ENCODE measurements at regions not wholly inside any gene's neighbourhood (a gene's known extent, or its start where the extent isn't known, plus 50 kb on each side); places are given as distances from the start of the nearest gene placed in this dataset.

GRCh38 chr12:90128526-90128925, 419.9 kb upstream of the ATP2B1 start:
- Mint-ChIP-seq H3K4me3 (ENCODE audit: low read depth, unreplicated experiment) (no peak overlapping the region), H3K27ac (ENCODE audit: unreplicated experiment) (no peak overlapping the region), H3K36me3 (ENCODE audit: insufficient read depth, unreplicated experiment) (no peaks in the 10 kb centered on the region), H3K9me3 (ENCODE audit: low read depth, unreplicated experiment) (no peaks in the 10 kb centered on the region), H3K4me1 (ENCODE audit: low read depth, unreplicated experiment) (no peaks in the 10 kb centered on the region), H3K27me3 (ENCODE audit: unreplicated experiment) (no peaks in the 10 kb centered on the region)
- CTCF ChIA-PET: interaction anchor here (1.3 kb wide), 1 partner anchor 26 kb away, joined by 4 read pairs; no protein-coding TSS in a partner anchor
- no TSS peak for BruUV-seq (replicated peaks)
- no peak for TF ChIP-seq CTCF (IDR thresholded peaks at IDR 0.05; ENCODE audit: unreplicated experiment)
- no peak for DNase-seq
- intact Hi-C loops (cut with micrococcal nuclease; ENCODE audit: unreplicated experiment): no loop called here

- Mint-ChIP-seq H3K36me3 (ENCODE audit: insufficient read depth, unreplicated experiment) (no peaks in the 10 kb centered on the region), H3K4me1 (ENCODE audit: low read depth, unreplicated experiment) (no peaks in the 10 kb centered on the region), H3K4me3 (ENCODE audit: low read depth, unreplicated experiment) (no peak overlapping the region), H3K9me3 (ENCODE audit: low read depth, unreplicated experiment) (no peaks in the 10 kb centered on the region), H3K27me3 (ENCODE audit: unreplicated experiment) (no peaks in the 10 kb centered on the region), H3K27ac (ENCODE audit: unreplicated experiment) (no peak overlapping the region)
- TF ChIP-seq CTCF (IDR thresholded peaks at IDR 0.05; ENCODE audit: unreplicated experiment): no peak
- intact Hi-C loops (cut with micrococcal nuclease; ENCODE audit: unreplicated experiment): no loop called here
- no TSS peak for BruUV-seq (replicated peaks)
- CTCF ChIA-PET: no interaction called here
- no peak for DNase-seq
Observed at GRCh38 chr12:90126125-90126524, 417.5 kb upstream of the ATP2B1 start.

DNA sequence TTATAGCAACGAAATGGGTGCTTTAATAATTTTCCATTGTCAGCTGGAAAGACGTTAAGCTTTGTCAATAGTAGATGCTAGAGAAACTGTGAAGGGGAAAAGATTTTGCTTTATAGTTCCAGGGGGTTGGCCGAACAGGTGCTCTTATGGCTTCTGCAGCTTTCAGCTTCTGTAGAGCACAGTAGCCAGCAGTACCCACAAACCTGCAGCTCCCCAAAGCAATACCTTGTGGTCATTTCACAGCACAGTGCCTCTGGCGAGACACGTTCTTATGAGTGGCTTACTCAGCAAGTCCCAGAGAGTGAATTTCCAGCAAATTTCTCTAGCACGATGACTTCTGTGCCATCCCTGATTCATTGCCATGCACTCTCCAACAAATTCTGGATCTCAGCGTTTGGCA, 416.3 kb upstream of the ATP2B1 start:
- Mint-ChIP-seq H3K27ac (ENCODE audit: unreplicated experiment) (no peak overlapping the region), H3K4me3 (ENCODE audit: low read depth, unreplicated experiment) (no peak overlapping the region), H3K4me1 (ENCODE audit: low read depth, unreplicated experiment) (no peaks in the 10 kb centered on the region), H3K36me3 (ENCODE audit: insufficient read depth, unreplicated experiment) (no peaks in the 10 kb centered on the region), H3K27me3 (ENCODE audit: unreplicated experiment) (no peaks in the 10 kb centered on the region), H3K9me3 (ENCODE audit: low read depth, unreplicated experiment) (peaks cover 2% of the 10 kb centered on the region)
- CTCF ChIA-PET: no interaction called here
- DNase-seq: no peak
- TF ChIP-seq CTCF (IDR thresholded peaks at IDR 0.05; ENCODE audit: unreplicated experiment): no peak
- no TSS peak for BruUV-seq (replicated peaks)
- intact Hi-C loops (cut with micrococcal nuclease; ENCODE audit: unreplicated experiment): no loop called here

- intact Hi-C loops (cut with micrococcal nuclease; ENCODE audit: unreplicated experiment): no loop called here
Observed at GRCh38 chr12:90124289-90124688, 415.7 kb upstream of the ATP2B1 start.

More at GRCh38 chr12:90124289-90124688, 415.7 kb upstream of the ATP2B1 start:
- no TSS peak for BruUV-seq (replicated peaks)
- H3K4me1 Mint-ChIP-seq (ENCODE audit: low read depth, unreplicated experiment): no peaks in the 10 kb centered on the region
- no peaks in the 10 kb centered on the region for H3K27me3 Mint-ChIP-seq (ENCODE audit: unreplicated experiment)
- CTCF ChIA-PET: no interaction called here
- peaks cover 5% of the 10 kb centered on the region for H3K9me3 Mint-ChIP-seq (ENCODE audit: low read depth, unreplicated experiment)
- no peaks in the 10 kb centered on the region for H3K36me3 Mint-ChIP-seq (ENCODE audit: insufficient read depth, unreplicated experiment)
- DNase-seq: no peak
- H3K27ac Mint-ChIP-seq (ENCODE audit: unreplicated experiment): no peak overlapping the region
- no peak overlapping the region for H3K4me3 Mint-ChIP-seq (ENCODE audit: low read depth, unreplicated experiment)
- no peak for TF ChIP-seq CTCF (IDR thresholded peaks at IDR 0.05; ENCODE audit: unreplicated experiment)
